GM19438 (cell line): ENCODE measurements at regions not wholly inside any gene's neighbourhood (a gene's known extent, or its start where the extent isn't known, plus 50 kb on each side); places are given as distances from the start of the nearest gene placed in this dataset.

Source experiments
- ATAC-seq: cut with Tn5 transposase; IDR thresholded peaks from one replicate; pipeline ENCODE4 v1.9.1; 2021; ENCODE audit warnings: low read depth; ENCODE audit not compliant: unreplicated experiment

GRCh38 chr2:136377423-136378382 lies 259.8 kb upstream of the CXCR4 start:
- ATAC-seq, result no peak

GRCh38 chr2:136376798-136377211 lies 258.9 kb upstream of the CXCR4 start:
- no peak for ATAC-seq

DNA sequence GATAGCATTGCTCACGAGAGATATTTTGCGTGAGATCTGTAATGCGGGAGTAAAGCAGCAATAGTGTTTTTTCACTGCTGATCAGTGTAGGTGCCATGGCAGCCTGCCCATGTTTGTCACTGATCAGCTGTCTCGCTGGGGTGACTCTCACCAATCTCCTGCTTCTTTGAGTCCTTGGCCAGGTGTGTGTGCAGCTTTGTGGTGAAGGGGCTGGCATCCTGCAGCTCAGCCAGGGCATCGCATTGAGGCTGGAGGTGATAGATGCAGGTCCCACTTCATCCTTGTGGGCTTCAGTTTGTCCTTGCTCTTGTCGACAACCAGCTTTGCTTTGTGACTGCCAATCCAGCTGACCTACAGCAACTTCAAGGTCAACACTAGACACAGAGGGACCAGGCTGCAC lies 258.3 kb upstream of the CXCR4 start:
- ATAC-seq, result no peak

- peak; percentile 53 for ATAC-seq
Measured at GRCh38 chr2:136375017-136375901, 257.3 kb upstream of the CXCR4 start.

DNA sequence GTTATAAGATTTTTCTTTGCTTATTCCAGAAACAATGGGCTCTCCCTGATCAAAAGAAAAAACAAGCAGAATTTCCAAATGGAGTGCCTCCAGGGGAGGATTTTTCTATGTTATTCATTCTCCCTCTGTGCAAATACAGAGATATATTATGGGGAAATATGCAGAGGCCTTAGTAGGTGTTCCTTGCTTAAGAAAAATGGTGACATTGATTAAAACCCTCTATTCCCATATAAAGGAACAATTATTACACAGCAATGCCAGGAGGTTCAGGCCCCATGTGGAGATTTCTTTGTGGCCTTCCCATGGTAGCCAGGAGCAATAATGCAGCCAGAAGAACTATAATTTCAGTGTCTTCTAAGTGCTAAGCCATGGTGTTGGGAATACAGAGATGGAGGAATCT lies 255.9 kb upstream of the CXCR4 start:
- ATAC-seq, result no peak

GRCh38 chr2:136373029-136373428 lies 255.1 kb upstream of the CXCR4 start:
- ATAC-seq, result no peak

- no peak for ATAC-seq
Measured at GRCh38 chr2:136363900-136364299, 246.0 kb upstream of the CXCR4 start.

- no peak for ATAC-seq
Measured at GRCh38 chr2:136363470-136363869, 245.5 kb upstream of the CXCR4 start.

GRCh38 chr2:136362676-136363390 lies 244.9 kb upstream of the CXCR4 start:
- ATAC-seq, result no peak

DNA sequence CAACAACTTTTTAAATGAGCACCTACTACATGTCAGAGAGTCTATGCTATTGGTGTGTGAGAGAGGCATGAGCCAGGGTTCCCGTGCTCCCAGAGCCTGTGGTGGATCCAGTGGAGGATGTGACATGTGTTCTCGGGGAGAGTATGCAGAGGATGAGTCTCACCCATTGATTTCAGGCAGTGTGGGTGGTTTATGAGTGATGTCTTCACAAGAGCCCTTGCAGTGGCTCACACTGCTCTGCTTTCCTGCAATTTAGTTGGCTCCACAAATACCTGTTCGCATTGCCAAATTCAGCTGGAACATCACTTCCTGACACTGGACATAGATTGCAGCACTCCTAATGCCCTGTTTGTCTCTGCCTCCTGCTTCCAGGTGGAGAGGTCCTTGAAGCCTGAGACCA lies 243.6 kb upstream of the CXCR4 start:
- ATAC-seq, result no peak

DNA sequence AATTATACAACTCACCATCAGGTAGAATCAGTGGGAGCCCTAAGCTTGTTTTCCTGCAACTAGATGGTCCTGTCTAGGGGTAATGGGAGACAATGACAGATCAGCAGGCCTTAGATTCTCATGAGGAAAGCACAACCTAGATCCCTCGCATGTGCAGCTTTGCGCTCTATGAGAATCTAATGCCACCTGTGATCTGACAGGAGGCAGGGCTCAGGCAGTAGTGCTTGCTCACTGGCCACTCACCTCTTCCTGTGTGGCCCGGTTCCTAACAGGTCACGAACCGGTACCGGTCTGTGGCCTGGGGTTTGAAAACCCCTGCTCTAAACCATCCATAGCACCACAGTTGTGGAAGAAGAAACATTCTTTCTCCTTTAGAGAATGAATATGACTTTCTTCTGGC lies 242.8 kb upstream of the CXCR4 start:
- ATAC-seq, result no peak

- no peak for ATAC-seq
Measured at GRCh38 chr2:136359121-136359965, 241.4 kb upstream of the CXCR4 start.

- ATAC-seq, result no peak
Measured at GRCh38 chr2:136358576-136358975, 240.6 kb upstream of the CXCR4 start.

GRCh38 chr2:136357007-136357380 lies 239.0 kb upstream of the CXCR4 start:
- ATAC-seq, result no peak

DNA sequence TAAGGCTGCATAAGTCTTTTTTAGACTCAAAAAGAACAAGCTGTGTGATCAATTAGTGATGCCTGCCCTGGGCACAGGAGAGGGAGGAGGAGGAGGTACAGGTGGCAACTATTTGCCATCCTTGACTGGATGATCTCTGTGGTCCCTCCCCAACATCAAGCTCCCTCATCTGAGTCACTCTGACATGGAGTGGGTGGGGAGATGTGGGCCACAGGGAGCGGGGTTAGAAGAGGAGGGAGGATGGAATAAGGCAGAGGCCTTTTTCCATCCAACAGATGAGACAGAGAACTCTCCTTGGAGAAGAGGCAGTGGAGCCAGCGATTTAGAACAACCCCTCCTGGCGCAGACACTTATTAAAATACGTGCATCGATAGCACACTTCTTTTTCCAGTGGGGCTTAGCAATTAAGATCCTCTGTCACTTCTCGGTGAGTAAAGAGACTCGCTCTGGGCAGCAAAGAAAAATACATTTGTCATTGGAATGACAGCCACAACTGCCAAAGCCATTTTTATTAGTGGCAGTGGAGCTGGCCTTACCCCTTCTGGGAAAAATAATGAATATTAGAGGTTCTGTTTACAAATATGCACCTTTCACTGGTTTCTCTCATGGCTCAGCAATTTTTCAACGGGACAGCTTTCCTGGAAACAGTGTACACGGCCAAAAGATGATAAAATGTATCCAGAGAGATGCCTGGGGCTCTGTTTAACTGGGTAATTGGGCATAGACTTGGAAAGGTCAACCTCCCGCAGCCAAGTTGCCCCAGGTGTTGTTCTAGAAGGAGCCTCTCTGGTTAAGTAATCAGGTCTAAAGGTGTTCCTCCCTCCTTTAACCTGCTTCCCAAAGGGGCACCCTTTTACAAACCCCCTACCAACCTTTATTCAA lies 238.4 kb upstream of the CXCR4 start:
- ATAC-seq, result no peak

DNA sequence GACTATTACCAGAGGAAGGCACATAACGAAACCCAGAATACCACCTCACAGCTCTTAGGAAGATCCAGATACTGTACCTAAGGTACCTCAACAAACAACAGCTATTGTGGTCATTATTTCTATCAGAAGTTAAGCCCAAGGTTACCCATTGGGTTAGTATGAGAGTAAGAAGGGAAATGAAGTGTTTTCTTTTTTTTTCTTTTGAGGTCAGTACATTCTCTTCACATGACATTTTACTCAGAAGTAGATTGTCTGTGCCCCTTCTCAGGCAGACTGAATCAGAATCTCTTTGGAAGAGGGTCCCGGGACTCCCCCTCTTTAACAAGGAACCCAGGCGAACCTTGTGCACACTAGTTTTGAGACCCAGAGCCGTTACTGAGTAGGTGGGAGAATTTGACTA lies 233.7 kb upstream of the CXCR4 start:
- no peak for ATAC-seq

DNA sequence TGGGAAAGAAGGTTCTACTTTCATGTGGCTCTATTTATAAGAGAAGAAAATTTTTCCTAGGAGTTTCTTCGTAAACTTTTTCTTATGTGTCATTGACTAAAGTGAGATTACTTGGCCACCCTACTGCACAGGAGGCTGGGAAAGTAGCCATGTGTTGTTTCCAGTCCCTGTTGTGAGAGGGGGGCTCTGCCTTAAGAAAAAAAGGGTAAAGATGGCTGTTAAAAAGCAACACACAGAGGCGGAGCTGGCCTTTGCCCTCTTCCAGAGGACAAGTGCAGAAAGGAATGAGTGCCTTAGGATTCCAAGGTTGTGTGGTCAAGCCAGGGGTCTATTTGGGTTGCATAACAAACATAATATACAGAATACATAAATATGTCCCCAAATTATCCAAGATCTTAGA lies 230.0 kb upstream of the CXCR4 start:
- ATAC-seq, result no peak

DNA sequence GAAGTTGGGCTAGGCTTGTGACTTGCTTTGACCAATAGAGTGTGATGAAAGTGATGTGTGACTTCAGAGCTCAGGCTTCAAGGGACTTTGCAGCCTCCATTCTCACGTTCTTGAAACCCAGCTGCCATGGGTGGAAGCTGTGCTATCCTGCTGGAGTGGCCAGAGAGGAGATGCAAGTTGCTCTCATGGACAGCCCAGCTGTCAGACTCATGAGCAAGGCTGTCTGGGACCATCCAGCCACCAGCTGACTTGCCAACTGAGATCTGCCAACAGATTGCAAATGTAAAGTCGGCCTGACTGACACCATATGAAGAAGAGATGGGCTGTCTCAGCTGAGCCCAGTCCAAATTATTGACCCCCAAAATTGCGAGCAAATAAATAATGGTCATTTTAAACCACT lies 226.4 kb upstream of the CXCR4 start:
- ATAC-seq, result no peak

GRCh38 chr2:136342138-136342537 lies 224.2 kb upstream of the CXCR4 start:
- no peak for ATAC-seq
